ENCODE measurements at regions not wholly inside any gene's neighbourhood (a gene's known extent, or its start where the extent isn't known, plus 50 kb on each side); places are given as distances from the start of the nearest gene placed in this dataset.
A peak's percentile ranks its signal among the peaks of the same experiment; 100 is the strongest.
"Not testable (repeated sequence)": the region's sequence is repeated elsewhere in the genome, so short reads cannot be mapped to it uniquely, and the experiment has no call there.

- DNase-seq (ENCODE audit: low read depth) (no peak), FAIRE-seq (peak; percentile 18)
- TF ChIP-seq, protein P1, sequence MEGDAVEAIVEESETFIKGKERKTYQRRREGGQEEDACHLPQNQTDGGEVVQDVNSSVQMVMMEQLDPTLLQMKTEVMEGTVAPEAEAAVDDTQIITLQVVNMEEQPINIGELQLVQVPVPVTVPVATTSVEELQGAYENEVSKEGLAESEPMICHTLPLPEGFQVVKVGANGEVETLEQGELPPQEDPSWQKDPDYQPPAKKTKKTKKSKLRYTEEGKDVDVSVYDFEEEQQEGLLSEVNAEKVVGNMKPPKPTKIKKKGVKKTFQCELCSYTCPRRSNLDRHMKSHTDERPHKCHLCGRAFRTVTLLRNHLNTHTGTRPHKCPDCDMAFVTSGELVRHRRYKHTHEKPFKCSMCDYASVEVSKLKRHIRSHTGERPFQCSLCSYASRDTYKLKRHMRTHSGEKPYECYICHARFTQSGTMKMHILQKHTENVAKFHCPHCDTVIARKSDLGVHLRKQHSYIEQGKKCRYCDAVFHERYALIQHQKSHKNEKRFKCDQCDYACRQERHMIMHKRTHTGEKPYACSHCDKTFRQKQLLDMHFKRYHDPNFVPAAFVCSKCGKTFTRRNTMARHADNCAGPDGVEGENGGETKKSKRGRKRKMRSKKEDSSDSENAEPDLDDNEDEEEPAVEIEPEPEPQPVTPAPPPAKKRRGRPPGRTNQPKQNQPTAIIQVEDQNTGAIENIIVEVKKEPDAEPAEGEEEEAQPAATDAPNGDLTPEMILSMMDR (IDR thresholded peaks at IDR 0.05; ENCODE audit: insufficient read depth, low read length, severe bottlenecking): no peak
- Histone ChIP-seq H3K4me3 (ENCODE audit: low read depth, low read length) (no peak overlapping the region), H3K36me3 (ENCODE audit: control insufficient read depth, insufficient read depth, low read length) (no peaks in the 10 kb centered on the region), H3K27me3 (ENCODE audit: control insufficient read depth, insufficient read depth, low read length) (no peaks in the 10 kb centered on the region)
Measured at GRCh38 chr10:35274498-35275060, 61.7 kb upstream of the CCNY start.

- DNase-seq (ENCODE audit: low read depth) (no peak), FAIRE-seq (no peak)
- Histone ChIP-seq H3K27me3 (ENCODE audit: control insufficient read depth, insufficient read depth, low read length) (no peaks in the 10 kb centered on the region), H3K36me3 (ENCODE audit: control insufficient read depth, insufficient read depth, low read length) (no peaks in the 10 kb centered on the region), H3K4me3 (ENCODE audit: low read depth, low read length) (no peak overlapping the region)
- TF ChIP-seq, protein P1 (IDR thresholded peaks at IDR 0.05; ENCODE audit: insufficient read depth, low read length, severe bottlenecking): no peak
Measured at GRCh38 chr10:35276889-35277288, 59.4 kb upstream of the CCNY start.

GRCh38 chr10:35280246-35280645 is 56.1 kb upstream of the CCNY start:
- H3K27me3 ChIP-seq (ENCODE audit: control insufficient read depth, insufficient read depth, low read length); FAIRE-seq; H3K4me3 ChIP-seq (ENCODE audit: low read depth, low read length); H3K36me3 ChIP-seq (ENCODE audit: control insufficient read depth, insufficient read depth, low read length); DNase-seq (ENCODE audit: low read depth): not testable (repeated sequence)

Measured in bronchial epithelial cell (primary cell).